Small intestine (tissue), 7 donors: ENCODE measurements at regions not wholly inside any gene's neighbourhood (a gene's known extent, or its start where the extent isn't known, plus 50 kb on each side); places are given as distances from the start of the nearest gene placed in this dataset.

ENCODE experiments used
- DNase-seq, 2 donors: peaks; one replicate each; pipeline versions ENCODE4 v3.0.0 to v3.0.0-alpha.2; 2013
- FAIRE-seq: peaks from 2 replicates; lab custom pipeline; 2012; peaks lifted over from hg19 to GRCh38; lab: Jason Lieb, UNC
- H3K27ac ChIP-seq, 3 donors: one replicate each; pipeline ENCODE4 v1.5.1; 2013; ENCODE audit warnings: low read length in 2 of 3, mild to moderate bottlenecking in 2 of 3, control low read depth in 1 of 3, inconsistent platforms in 1 of 3, low read depth in 1 of 3, moderate library complexity in 1 of 3
- H3K27me3 ChIP-seq, 3 donors: one replicate each; pipeline ENCODE4 v1.6.1; 2013; ENCODE audit warnings: low read length in 3 of 3, inconsistent platforms in 1 of 3; ENCODE audit not compliant: control insufficient read depth in 3 of 3, insufficient read depth in 3 of 3
- H3K36me3 ChIP-seq, 3 donors: one replicate each; pipeline ENCODE4 v1.6.1; 2013; ENCODE audit warnings: low read length in 3 of 3, inconsistent platforms in 1 of 3, low read depth in 1 of 3, mild to moderate bottlenecking in 1 of 3, moderate library complexity in 1 of 3; ENCODE audit not compliant: control insufficient read depth in 3 of 3, insufficient read depth in 2 of 3
- H3K4me1 ChIP-seq, 3 donors: one replicate each; pipeline ENCODE4 v1.6.1; 2013; ENCODE audit warnings: low read length in 2 of 3, inconsistent platforms in 1 of 3, low read depth in 1 of 3, mild to moderate bottlenecking in 1 of 3, moderate library complexity in 1 of 3; ENCODE audit not compliant: control insufficient read depth in 3 of 3, insufficient read depth in 2 of 3
- H3K4me3 ChIP-seq, 3 donors: one replicate each; pipeline ENCODE4 v1.5.1; 2013; ENCODE audit warnings: low read length in 3 of 3, control low read depth in 1 of 3, inconsistent platforms in 1 of 3, low read depth in 1 of 3, mild to moderate bottlenecking in 1 of 3, moderate library complexity in 1 of 3
- H3K9me3 ChIP-seq, 2 donors: one replicate each; pipeline ENCODE4 v1.6.1; 2013; ENCODE audit warnings: low read depth in 1 of 2, low read length in 1 of 2; ENCODE audit not compliant: control insufficient read depth in 2 of 2, insufficient read depth in 1 of 2
- WGBS, 3 donors: extraction: QIAGEN DNeasy Blood & Tissue Kit; methylation state at CpG; one replicate each; pipeline ENCODE4 v1.1.7; 2013; 5-methylcytosine and 5-hydroxymethylcytosine counted together
- donor health status: healthy with polysubstance abuse.
- donor health status: control.
- donor health status: control.
- donor health status: Bipolar disorder and iron deficiency.
- donor health status: healthy.

GRCh38 chr15:47432826-47433225 is 284.5 kb upstream of the SEMA6D start:
- H3K36me3 ChIP-seq = no peaks in the 10 kb centered on the region
- no peak overlapping the region for H3K4me3 ChIP-seq
- peaks cover 0 to 4% (median 0%) of the 10 kb centered on the region in 3 donors for H3K4me1 ChIP-seq
- no peak for DNase-seq
- FAIRE-seq = no peak
- no peaks in the 10 kb centered on the region for H3K27me3 ChIP-seq
- H3K27ac ChIP-seq = no peak overlapping the region
- no peaks in the 10 kb centered on the region for H3K9me3 ChIP-seq

GRCh38 chr15:47434596-47434995 is 282.7 kb upstream of the SEMA6D start:
- no peaks in the 10 kb centered on the region for H3K9me3 ChIP-seq
- no peak overlapping the region for H3K27ac ChIP-seq
- 81 to 87% (median 84%) methylated on average over 2 of the region's 2 CpGs for WGBS, 3 donors
- no peaks in the 10 kb centered on the region for H3K4me1 ChIP-seq
- no peaks in the 10 kb centered on the region for H3K36me3 ChIP-seq
- FAIRE-seq = no peak
- DNase-seq = no peak
- no peaks in the 10 kb centered on the region for H3K27me3 ChIP-seq
- H3K4me3 ChIP-seq = no peak overlapping the region

- no peaks in the 10 kb centered on the region for H3K36me3 ChIP-seq
- H3K4me3 ChIP-seq = no peak overlapping the region
- no peaks in the 10 kb centered on the region for H3K27me3 ChIP-seq
- FAIRE-seq = no peak
- peak in 1 of 2 donors; percentile 15 for DNase-seq
- no peak overlapping the region for H3K27ac ChIP-seq
- H3K9me3 ChIP-seq = no peaks in the 10 kb centered on the region
- no peaks in the 10 kb centered on the region for H3K4me1 ChIP-seq
Observed at GRCh38 chr15:47437491-47437890, 279.8 kb upstream of the SEMA6D start.

GRCh38 chr15:47439146-47440111 is 277.9 kb upstream of the SEMA6D start:
- Histone ChIP-seq H3K9me3 (no peaks in the 10 kb centered on the region), H3K36me3 (no peaks in the 10 kb centered on the region), H3K4me3 (no peak overlapping the region), H3K4me1 (no peaks in the 10 kb centered on the region), H3K27me3 (no peaks in the 10 kb centered on the region), H3K27ac (no peak overlapping the region)
- 67 to 82% (median 80%) methylated on average over 5 of the region's 5 CpGs for WGBS, 3 donors
- DNase-seq (no peak), FAIRE-seq (no peak)

- 75 to 86% (median 75%) methylated on average over 1 of the region's 1 CpG for WGBS, 3 donors
- FAIRE-seq = no peak
- no peaks in the 10 kb centered on the region for H3K36me3 ChIP-seq
Observed at GRCh38 chr15:47442371-47442770, 274.9 kb upstream of the SEMA6D start.

GRCh38 chr15:47443839-47444238 is 273.5 kb upstream of the SEMA6D start:
- 77 to 82% (median 79%) methylated on average over 2 of the region's 2 CpGs for WGBS, 3 donors
- no peaks in the 10 kb centered on the region for H3K27me3 ChIP-seq
- H3K27ac ChIP-seq = no peak overlapping the region
- H3K9me3 ChIP-seq = no peaks in the 10 kb centered on the region
- no peaks in the 10 kb centered on the region for H3K36me3 ChIP-seq
- H3K4me1 ChIP-seq = no peaks in the 10 kb centered on the region
- no peak for DNase-seq
- FAIRE-seq = no peak
- H3K4me3 ChIP-seq = no peak overlapping the region

More at GRCh38 chr15:47442371-47442770, 274.9 kb upstream of the SEMA6D start:
- Histone ChIP-seq H3K27ac (no peak overlapping the region), H3K27me3 (no peaks in the 10 kb centered on the region), H3K9me3 (no peaks in the 10 kb centered on the region), H3K4me3 (no peak overlapping the region), H3K4me1 (no peaks in the 10 kb centered on the region)
- DNase-seq = no peak

- peak in 1 of 2 donors; percentile 37 for DNase-seq
- Histone ChIP-seq H3K9me3 (no peaks in the 10 kb centered on the region), H3K4me3 (no peak overlapping the region), H3K27ac (no peak overlapping the region), H3K27me3 (no peaks in the 10 kb centered on the region), H3K4me1 (no peaks in the 10 kb centered on the region), H3K36me3 (no peaks in the 10 kb centered on the region)
- no peak for FAIRE-seq
- 69 to 88% (median 73%) methylated on average over 9 of the region's 9 CpGs for WGBS, 3 donors
Observed at GRCh38 chr15:47445723-47446392, 271.4 kb upstream of the SEMA6D start.

GRCh38 chr15:47460795-47461573 is 256.3 kb upstream of the SEMA6D start:
- FAIRE-seq (no peak), DNase-seq (no peak)
- WGBS, 3 donors = 90 to 95% (median 92%) methylated on average over 4 of the region's 4 CpGs
- H3K9me3 ChIP-seq = no peaks in the 10 kb centered on the region
- no peaks in the 10 kb centered on the region for H3K27me3 ChIP-seq
- no peaks in the 10 kb centered on the region for H3K4me1 ChIP-seq
- H3K4me3 ChIP-seq = no peak overlapping the region
- no peaks in the 10 kb centered on the region for H3K36me3 ChIP-seq
- H3K27ac ChIP-seq = no peak overlapping the region
